Suppressor macrophage treated with lipopolysaccharide for 4 hours (primary cell): ENCODE measurements at regions not wholly inside any gene's neighbourhood (a gene's known extent, or its start where the extent isn't known, plus 50 kb on each side); places are given as distances from the start of the nearest gene placed in this dataset.

ENCODE experiments used
- DNase-seq: peaks from one replicate; pipeline ENCODE4 v3.0.0-alpha.2; 2020

DNA sequence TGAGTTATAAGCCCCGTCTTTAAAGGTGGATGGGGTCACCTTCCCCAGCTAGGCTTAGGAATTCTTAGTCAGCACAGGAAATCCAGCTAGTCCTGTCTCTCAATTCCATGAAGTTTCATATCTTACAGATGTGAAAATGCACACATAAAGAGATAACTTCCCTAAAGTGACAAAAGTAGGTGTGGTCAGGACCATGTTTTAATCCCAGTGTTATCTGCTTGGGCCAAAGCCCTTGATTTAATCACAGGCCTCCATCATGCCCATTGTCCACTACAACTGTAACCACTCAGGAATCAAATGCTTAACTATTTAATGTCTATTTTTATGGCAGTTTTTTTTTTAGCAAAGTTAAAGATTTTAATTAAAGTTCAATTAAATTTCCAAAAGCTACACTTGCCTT, 194.4 kb upstream of the BTG1 start:
- no peak for DNase-seq

DNA sequence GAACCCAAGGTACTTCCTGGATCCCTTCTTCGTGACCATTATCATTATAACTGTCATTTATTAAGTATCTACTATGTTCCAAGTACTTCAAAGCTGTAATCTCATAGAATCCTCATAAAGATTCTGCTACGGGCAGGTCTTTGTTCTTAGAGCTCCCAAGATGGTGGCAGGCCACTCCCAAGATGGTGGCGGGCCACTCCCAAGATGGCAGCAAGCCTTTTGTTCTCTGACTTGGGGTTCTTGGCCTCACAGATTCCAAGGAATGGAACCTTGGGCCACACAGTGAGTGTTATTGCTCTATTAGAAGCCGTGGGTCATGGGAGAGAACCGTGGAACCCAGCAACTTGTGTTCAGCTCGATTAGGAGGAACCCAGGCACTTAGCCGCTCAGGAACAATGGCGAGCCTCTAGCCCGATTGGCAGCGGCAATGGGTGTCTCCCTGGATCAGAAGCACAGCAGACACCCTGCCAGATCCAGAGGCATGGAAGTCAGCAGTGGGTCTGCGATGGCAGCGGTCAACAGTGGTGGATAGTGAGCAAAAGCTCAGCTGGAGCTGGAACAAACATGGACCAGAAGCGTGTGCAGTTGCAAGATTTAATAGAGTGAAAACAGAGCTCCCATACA, 193.7 kb upstream of the BTG1 start:
- DNase-seq = no peak

DNA sequence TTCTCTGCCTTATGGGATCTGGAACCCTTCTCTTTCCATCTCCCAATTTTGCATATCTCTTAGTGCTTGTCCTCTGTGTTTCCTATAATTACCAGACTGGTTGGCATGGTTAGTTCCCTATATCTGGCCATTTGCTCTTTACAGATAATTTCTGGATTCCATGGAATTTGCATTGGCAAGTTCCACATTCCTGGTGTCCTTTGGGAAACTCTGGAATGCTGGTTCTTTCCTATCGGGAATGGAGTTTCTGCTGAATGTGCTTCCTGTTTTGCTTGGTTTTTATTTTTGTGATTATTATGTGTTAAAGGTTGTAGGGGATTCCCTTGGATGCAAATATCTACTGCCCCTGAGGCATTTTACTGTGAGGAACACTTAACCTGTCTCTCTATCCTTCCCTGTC, 193.0 kb upstream of the BTG1 start:
- no peak for DNase-seq

DNA sequence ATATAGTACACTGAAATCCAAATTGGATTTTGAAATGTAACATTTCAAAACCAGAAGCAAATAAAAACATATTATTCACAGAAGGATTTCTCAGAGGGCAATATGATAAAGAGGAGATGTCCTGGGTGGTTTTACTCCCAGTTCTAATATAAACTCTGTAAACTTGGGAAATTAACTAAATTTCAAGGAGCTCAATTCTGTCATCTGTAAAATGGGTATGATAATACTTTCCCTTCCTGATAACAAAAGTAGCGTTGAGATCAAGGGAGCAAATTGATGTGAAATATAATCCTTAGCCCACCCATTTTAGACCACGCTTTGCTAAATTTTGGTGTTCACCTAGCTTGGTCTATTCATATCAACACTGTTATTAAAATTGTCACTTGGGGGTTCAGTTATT, 192.5 kb upstream of the BTG1 start:
- DNase-seq = no peak

DNA sequence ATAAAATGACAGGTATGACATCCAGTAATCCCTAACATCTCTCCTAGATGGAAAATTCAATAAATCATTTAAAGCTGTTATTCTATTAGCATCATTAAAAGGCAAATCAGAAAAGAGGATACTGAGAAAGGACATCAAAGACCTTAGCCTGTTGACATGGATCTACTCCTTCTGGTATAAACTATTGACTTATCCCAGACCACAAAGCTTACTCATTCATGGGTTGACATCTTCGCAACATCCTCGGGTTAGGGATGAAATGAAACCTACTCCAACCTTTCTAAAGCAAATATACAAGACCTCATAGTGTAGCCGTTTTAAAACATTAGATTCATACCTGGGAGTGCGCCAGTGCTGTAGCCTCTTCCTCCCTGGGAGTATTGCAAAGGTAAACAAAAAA, 191.5 kb upstream of the BTG1 start:
- no peak for DNase-seq

DNA sequence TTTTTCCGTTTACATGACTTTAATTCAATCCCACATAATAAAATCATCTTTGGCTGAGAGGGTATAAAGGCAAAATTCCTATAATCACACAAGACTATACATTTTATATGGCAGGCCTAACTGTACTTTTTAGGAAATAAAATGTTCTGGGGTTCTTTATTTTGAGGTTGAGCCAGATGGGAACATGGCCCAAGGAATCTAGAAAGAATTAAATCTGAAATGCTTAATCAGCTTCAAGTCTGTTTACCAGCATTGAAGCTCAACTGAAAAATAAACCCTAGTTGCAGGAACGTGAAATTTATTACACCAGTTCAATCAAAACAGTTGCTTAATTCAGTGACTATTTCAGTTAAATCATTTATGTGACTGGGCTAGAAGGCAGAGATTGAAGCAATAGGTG, 191.0 kb upstream of the BTG1 start:
- no peak for DNase-seq

DNA sequence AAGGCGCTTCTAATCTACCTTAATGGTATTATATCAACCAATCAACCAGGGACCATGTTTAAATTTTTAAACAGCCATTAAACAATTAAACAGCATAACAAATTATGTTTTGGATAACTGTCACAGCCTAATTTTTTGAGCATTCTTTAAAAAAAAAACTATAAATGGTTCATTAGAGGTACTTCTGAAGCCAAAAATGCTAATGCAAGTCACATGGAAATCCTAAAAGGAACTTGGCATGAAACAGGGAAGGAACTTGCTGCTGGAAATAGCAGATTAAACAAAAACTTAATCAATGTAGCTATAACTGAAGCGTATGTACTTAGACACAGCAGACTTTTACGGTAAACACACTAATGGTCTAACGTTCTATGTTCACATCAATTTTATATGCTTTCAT, 190.2 kb upstream of the BTG1 start:
- no peak for DNase-seq

DNA sequence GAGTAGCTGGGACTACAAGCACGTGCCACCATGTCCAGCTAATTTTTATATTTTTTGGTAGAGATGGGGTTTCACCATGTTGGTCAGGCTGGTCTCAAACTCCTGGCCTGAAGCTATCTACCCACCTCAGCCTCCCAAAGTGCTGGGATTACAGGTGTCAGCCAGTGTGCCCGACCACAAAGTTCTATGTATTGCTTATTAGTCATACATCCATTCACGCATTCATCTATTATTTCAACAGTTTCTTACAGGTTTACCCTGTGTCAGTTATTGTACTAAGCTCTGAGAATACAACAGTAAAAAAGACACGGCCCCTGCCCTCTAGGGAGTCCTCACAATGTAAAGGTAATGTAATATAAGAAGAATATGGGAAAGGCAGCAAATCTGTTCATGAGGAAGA, 188.9 kb upstream of the BTG1 start:
- DNase-seq = no peak

DNA sequence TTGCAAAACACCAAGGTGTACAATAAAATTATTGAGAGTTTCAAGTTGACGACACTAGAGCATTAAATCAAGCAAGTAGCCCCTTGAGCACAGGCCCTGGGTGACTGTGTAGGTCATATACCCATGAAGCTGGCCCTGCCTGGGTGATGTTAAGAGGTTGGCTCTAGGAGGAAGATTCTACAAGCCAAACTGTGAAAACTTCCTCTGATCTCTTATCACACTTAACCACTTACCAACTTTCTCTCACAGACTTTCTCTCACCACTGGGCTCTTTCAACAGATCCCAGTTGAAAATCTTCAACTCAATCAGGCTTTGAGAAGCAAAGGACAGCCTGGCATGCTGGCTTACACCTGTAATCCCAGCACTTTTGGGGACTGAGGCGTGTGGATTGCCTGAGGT, 186.9 kb upstream of the BTG1 start:
- no peak for DNase-seq

DNA sequence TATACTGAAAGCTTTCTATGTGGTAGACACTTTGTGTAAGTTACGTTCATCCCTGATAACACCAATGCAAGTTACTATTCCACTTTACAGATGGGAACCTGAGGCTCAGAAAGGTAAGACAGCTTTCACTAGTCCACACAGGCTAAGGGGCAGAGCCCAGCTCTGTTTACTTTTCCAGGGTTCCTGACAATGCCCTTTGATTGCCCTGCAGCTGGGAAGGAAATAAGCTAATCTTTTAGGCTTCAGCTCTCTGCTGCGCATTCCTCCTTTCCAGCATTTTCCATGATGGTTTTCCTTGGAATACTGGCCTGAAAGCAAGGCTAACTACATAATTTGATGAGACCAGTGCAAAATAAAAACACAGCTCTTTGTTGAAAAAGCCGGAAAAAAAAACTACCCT, 185.7 kb upstream of the BTG1 start:
- no peak for DNase-seq

DNA sequence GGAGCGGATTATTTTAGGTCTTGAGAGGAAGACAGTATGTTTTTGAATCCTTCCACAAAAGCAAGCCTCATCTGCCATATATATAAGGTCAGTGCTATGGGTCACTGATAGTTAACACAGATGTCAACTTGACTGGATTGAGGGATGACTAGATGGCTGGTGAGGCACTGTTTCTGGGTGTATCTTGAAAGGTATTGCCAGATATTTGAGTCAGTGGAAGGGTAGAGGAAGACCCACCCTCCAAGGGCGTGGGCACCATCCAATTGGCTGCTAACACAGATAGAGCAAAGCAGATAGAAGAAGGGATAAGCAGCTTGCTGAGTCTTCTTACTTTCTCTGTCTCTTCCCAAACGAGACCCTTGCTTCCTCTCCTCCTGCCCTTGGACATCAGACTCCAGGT, 185.0 kb upstream of the BTG1 start:
- DNase-seq = no peak

DNA sequence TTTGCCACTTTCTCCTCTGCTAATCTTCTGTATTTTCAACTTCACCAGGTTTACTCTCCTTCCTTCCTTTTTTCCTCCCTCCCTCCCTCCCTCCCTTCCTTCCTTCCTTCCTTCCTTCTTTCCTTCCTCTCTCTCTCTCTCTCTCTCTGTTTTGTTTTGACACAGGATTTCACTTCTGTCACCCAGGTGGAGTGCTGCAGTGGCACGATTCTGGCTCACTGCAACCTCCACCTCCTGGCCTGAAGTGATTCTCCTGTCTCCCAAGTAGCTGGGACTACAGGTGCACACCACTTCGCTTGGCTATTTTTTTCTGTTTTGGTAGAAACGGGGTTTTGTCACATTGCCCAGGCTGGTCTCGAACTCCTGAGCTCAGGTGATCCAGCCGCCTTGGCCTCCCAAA, 181.2 kb upstream of the BTG1 start:
- DNase-seq = no peak

DNA sequence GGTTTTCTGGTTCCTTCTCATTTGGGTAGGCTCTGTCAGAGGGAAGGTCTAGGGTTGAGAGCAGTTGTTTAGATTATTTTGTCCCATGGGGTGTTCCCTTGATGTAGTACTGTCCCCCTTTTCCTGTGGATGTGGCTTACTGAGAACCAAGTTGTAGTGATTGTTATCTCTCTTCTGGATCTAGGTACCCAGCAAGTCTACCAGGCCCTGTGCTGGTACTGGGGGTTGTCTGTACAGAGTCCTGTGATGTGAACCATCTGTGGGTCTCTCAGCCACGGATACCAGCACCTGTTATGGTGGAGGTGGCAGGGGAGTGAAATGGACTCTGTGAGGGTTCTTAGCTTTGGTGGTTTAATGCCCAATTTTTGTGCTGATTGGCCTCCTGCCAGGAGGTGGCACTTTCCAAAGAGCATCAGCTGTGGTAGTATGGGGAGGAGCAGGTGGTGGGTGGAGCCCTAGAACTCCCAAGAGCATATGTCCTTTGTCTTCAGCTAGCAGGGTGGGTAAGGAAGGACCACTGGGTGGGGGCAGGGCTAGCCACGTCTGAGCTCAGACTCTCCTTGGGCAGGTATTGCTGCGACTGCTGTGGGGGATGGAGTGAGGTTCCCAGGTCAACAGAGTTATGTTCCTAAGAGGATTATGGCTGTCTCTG, 179.3 kb upstream of the BTG1 start:
- no peak for DNase-seq

DNA sequence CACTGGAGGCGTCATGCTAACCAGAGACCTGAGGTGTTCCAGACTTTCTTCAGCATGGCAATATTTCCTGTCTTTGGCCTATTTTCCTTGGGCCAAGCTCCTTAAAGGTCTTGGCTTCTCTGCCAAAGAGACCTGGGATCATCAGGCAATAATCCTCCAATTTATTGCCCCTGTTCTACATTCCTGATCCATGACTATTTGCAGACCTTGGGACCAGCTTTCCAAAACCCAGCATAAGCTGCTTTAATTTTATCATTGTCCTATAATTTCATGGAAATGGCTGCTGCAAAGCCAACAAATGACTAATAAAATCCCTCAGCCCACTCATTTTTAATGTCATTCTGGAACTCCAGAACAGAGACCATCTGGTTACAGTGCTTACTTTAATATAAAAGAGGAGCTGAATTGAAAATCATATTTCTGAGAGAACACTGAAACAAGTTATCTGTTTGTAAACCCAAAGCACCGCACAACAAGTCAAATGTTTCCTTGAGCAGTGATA, 166.9 kb upstream of the BTG1 start:
- DNase-seq = no peak

DNA sequence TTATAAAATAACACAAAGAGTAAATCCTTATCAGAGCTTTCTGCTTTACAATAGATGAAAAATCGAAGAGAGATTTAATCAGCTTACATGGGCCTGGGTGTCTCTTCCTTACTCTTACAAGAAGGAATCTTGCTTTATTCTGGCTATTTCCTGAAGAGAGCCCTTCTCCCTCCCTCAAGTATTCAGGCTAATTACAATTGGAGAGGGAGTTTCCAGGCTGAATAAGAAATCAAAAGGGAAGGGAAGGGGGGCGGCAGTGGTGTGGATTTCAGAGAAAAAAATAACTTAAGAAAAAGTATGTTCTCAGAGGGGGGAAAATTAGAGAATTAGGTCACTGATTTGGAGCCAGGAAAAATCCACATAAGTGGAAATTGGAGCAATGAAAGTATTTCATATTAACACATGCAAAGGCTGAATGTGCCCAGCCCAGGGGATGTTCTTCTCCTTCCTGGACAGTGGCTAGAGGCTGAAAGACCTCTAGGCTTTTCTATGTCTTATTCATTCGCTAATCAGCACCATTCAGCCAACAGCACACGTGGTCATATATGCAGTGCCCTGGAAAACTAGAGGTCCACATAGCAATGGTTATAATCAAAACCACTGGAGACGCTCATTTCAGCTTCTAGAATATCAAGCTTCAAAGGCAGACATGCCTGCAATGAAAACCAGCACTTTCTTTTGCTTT, 158.9 kb upstream of the BTG1 start:
- no peak for DNase-seq

DNA sequence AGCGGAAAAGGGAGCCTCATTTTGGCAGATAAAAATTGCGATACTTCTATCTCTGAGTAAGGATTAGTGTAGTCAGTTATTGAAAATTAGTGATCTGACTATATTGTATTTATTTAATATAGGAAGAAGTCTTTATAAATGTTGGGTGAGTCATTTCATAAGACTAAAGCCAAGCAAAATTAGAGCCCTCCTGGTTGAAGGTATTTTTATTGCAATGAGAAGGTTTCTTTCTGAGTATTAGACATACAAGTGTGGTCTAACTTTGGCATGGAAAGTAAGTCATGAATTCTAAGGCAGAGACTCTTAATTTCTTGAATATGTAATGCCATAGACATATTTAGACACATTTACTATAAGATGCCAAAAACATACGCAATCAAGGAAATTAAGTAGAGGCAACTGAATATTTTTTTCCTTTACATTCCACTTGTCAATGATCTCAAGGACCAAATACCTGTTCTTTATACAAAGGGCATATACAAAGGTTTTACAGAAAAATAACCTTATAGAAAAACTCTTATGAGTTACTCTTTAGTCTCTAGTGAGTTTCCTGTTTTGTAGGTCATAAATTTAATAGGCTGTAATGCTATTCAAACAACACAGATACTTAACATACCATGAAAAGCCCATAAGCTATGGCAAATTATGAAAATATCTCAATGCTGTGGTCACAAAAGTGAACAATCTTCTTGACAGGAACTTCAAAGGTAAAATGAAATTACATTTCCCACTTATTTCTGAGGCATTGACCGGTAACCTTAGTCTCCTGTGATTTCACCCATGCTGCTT, 156.6 kb upstream of the BTG1 start:
- DNase-seq = no peak

DNA sequence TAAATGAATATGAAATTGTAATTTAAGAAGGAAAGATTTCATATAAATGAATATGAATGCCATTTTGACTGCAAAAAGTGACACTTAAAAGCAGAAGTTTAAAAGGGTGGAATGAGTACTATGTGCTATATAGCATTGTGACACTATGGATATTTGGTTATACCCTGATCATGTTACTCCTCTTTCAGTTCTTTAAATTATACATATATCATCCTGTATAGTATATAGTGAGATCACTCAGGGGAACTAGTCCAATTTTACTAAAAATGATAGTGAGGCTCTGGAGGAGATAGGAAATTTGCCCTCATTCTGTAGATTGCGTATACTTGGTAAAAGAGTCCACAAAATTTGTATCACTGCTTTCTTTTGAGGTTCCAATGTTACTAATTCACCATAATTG, 155.7 kb upstream of the BTG1 start:
- DNase-seq = peak; percentile 64

DNA sequence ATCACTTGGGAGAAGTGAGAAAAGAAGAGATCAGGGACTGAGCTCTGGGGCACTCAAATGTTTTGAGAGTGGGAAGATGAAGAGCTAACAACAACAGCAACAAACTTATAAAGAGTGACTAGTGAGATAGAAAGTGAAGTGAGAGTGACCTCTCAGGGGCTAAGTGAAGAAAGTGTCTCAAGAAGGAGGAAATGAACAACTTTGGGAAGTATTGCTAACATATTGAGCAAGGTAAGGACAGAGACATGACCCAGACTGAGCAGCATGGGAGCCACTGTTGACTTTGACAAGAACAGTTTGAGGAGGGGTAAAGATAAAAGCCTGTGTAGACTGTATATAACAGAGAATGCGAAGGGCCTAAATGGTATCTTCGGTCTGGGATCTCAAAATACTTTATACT, 155.1 kb upstream of the BTG1 start:
- peak; percentile 80 for DNase-seq

DNA sequence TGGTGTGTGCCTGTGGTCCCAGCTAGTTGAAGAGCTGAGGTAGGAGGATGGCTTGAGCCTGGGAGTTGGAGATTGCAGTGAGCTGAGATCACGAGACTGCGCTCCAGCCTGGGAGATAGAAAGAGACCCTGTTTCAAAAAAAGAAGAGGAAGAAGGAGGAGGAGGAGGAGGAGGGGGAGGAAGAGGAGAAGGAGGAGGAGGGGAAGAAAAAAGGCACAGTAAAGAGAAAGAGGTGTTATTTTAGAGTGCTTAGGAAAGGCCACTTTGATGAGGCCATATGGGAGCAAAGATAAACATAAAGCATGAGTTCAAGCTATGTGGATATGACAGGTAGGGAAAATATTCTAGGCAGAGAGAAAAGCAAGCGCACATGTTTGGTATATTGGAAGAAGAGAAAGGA, 154.1 kb upstream of the BTG1 start:
- DNase-seq = no peak

DNA sequence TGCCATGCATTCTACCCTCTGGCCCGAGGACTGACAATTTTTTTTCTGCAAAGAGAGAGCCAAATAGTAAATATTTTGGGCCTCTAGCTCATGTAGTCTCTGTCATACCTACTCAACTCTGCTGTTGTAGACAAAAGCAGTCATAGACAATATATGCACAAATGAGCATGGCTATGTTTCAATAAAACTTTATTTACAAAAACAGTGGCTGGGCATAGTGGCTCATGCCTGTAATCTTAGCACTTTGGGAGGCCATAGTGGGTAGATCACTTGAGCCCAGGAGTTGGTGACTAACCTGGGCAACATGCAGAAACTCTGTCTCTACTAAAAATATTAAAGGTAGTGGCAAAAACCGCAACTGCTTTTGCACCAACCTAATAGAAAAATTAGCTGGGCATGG, 153.7 kb upstream of the BTG1 start:
- no peak for DNase-seq

DNA sequence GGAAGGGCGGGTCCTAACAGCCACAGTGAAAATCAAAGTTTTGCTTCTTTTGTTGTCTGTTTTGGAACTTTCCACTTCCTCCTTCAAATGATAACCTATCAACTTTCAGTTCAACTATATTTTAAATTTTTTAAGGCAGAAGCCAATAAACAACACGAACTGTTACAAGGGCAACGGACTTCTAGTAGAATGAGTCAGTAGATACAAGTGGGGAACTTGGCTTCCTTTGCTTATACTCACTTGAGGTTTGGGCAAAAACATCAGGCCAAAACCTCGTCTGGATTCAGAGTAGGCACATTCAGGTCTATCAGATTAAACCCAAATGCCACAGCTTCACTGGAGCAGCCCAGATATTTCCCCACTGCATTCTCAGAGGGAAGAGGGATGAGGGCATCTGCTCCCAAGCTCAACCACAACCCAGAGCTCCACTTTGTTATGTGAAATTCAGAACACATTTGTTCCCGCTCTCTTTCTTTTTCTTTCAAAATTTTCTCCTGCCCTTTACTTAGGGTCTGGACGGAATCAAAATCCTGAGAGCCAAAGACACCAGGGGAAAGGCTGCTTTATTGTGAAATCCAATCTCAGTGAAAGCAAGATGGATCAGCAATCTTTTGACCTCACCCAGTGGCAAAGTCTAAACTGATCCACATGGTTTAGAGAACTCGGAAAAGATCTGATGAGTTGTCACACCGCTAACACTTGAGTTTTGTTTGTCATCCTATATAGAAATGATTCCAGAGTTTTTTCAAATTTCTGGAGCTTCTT, 152.5 kb upstream of the BTG1 start:
- DNase-seq = peak; percentile 55

DNA sequence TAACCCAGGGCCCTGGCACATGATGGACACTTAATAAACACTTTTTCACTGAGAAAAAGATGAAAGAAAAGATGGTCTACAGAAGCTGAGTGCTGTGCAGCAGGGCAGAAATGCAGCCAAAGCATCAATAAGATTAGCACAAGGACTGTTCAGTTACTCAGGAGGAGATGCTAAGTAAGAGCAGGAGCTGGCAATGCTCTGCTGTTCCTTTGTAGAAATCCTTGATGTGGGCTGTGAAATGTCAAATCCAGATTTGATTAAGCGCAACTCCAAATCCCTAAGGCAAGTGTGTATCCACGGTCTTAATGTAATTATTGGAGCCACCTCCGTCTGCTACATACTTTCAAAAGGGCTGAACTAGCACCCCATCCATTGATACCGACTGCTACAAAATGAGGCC, 151.8 kb upstream of the BTG1 start:
- no peak for DNase-seq

DNA sequence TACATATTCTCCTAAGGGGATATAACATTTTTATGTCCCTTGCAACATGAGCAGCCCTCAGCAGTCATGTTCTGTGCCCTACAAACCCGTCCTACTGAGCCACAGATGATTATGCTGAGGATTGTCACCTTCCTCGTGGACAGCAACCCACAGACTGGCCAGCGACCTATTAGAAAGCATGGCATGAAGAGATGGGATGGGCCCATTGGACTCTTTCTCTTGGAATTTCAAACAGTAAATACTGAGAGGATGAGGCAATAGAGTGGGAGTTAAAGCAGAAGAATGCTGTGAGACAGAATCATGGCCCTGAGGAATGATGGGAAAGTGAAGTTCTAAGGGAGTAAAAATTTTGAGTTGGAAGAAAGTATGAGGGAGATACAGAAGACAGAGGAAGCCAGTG, 149.9 kb upstream of the BTG1 start:
- no peak for DNase-seq
